ENCODE measurements at regions not wholly inside any gene's neighbourhood (a gene's known extent, or its start where the extent isn't known, plus 50 kb on each side); places are given as distances from the start of the nearest gene placed in this dataset.

DNA sequence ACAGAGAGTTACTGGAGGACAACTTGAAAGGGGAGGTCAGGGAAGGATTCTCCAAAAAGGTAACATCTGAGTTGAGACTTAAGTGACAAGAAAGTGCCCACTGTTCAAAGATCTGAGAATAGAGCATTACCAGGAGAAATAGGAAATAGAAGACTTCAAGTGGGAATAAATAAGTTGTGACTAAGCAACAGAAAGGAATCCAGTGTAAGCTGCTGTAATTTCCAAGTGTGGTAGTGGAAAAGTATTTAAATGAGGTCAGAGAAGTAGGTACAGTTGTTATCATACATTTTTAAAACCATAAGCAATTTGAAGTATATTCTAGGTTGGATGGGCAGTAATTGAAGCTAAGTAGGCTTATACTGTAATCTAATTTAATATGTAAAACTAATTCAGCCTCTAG, 211.9 kb downstream of the FBXO8 start:
- TF ChIP-seq, protein P1, sequence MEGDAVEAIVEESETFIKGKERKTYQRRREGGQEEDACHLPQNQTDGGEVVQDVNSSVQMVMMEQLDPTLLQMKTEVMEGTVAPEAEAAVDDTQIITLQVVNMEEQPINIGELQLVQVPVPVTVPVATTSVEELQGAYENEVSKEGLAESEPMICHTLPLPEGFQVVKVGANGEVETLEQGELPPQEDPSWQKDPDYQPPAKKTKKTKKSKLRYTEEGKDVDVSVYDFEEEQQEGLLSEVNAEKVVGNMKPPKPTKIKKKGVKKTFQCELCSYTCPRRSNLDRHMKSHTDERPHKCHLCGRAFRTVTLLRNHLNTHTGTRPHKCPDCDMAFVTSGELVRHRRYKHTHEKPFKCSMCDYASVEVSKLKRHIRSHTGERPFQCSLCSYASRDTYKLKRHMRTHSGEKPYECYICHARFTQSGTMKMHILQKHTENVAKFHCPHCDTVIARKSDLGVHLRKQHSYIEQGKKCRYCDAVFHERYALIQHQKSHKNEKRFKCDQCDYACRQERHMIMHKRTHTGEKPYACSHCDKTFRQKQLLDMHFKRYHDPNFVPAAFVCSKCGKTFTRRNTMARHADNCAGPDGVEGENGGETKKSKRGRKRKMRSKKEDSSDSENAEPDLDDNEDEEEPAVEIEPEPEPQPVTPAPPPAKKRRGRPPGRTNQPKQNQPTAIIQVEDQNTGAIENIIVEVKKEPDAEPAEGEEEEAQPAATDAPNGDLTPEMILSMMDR (conservative IDR thresholded peaks at IDR 0.05), result no peak
- no peak overlapping the region for H3K27ac ChIP-seq

DNA sequence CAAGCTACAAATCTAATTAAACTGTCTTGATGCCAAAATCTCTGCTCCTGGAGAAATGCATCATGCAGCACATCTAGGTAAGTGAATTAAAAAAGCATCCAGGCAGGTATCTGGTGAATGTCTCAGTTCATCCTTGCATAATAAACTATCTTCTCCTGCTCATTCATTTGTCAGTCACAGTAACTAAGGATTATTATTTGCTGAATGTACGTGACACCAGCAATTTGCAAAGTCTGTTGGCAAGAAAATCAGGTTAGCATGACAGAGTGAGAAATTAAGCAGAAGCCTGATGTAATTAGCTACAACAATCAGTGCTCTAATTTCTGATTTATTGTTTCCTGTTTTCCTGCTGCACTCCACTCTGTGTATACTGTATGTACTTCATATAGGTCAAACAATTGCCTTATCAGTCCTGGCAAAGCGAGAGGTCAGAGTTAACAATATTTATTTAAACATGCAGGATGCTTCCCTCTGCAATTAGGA, 213.6 kb downstream of the FBXO8 start:
- no peak overlapping the region for H3K27ac ChIP-seq

DNA sequence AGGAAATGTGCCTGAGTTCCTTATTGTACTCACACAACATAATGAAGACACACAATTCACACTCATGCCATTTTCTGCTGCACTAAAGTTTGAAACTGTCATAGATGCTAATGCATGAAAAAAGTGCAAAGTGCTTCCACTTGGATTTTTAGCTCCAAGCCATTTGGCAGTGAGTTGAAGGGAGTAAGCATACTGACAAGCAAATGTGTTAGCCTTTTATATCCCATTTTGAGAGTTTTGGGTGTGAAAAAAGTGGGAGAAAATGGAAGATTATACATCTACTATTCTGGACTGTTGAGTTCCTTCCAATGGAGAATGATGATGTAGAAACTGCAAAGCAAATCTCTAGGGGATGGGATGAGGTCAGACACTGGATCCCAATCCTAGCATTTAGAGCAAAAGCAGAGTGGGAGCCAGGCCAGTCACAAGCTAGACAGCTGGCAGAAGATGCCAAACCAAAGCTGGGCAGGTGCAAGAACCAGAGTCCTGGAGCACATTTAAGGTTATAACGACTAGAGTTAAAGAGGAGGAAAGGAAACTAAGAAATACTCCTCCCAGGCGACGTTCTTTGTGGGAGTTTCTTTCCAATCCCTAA, 216.8 kb downstream of the FBXO8 start:
- TF ChIP-seq, protein P1 (conservative IDR thresholded peaks at IDR 0.05), result no peak

More for the DNA sequence above, 213.6 kb downstream of the FBXO8 start:
- TF ChIP-seq, protein P1 (conservative IDR thresholded peaks at IDR 0.05), result no peak

DNA sequence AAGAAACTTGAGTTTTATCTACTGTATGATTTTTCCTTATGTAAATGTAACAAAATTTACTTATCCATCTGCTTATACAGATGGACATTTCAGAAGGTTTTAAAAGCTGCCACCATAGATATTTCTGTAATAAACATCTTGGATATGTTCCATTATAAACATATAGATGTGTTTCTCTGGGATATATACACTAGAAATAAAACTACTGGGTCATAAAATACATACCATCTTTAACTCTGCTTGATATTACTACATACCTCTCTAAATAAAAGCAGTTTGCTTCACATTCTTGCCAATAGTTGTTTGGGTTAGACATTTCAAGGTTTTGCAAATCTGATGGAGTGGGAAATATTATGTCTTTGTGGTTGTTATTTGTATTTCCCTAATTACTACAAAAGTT, 220.6 kb downstream of the FBXO8 start:
- H3K27ac ChIP-seq, result no peak overlapping the region
- TF ChIP-seq, protein P1 (conservative IDR thresholded peaks at IDR 0.05), result no peak

More for the DNA sequence above, 216.8 kb downstream of the FBXO8 start:
- no peak overlapping the region for H3K27ac ChIP-seq

DNA sequence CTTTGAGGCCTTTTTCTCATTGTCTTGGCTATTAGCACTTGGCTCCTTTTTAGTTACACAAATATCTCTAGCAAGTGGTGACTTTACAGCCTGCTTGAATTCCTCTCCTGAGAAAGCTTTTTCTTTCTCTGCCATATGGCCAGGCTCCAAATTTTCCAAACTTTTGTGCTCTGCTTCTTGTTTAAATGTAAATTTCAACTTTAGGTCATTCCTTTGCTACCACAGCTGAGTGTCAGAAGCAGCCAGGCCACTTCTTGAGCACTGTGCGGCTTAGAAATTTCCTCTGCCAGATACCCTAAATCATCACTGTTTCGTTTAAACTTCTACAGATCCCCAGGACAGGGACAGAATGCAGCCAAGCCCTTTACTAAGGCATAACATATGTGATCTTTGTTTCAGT, 222.4 kb downstream of the FBXO8 start:
- H3K27ac ChIP-seq, result no peak overlapping the region
- TF ChIP-seq, protein P1 (conservative IDR thresholded peaks at IDR 0.05), result no peak

DNA sequence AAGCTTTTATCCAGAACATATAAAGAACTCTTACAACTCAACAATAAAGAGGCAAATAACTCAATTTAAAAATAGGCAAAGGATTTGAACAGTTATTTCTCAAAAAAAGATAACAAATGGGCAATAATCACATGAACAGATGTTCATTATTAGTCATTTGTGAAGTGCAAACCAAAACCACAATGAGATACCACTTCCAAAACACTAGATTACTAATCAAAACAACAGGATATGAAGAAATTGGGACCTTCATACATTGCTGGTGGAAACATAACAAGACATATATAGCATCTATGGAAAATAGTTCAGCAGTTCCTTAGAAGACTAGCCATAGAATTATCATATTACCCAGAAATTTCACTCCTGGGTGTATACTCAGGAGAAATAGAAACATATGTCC, 224.6 kb downstream of the FBXO8 start:
- no peak overlapping the region for H3K27ac ChIP-seq
- TF ChIP-seq, protein P1 (conservative IDR thresholded peaks at IDR 0.05), result no peak

DNA sequence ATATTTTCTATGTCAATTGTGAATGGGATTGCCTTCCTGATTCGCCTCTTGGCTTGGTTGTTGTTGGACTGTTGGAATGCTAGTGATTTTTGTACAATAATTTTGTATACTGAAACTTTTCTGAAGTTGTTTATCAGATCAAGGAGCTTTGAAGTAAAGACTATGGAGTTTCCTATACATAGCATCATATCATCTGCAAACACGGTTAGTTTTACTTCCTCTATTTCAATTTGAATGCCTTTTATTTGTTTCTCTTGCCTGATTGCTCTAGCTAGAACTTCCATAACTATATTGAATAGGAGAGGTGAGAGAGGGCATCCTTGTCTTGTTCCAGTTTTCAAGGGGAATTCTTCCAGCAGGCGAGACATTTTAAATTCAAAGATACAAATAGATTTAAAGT, 226.5 kb downstream of the FBXO8 start:
- no peak overlapping the region for H3K27ac ChIP-seq
- TF ChIP-seq, protein P1 (conservative IDR thresholded peaks at IDR 0.05), result no peak
